HL-60/S4 (cell line): ENCODE measurements at regions not wholly inside any gene's neighbourhood (a gene's known extent, or its start where the extent isn't known, plus 50 kb on each side); places are given as distances from the start of the nearest gene placed in this dataset.

Source experiments
- in situ Hi-C: fragments of 300-500 bp; cut with MboI; formaldehyde crosslinking; loops from 2 replicates; pipeline ENCODE4 v1.14.3; 2022; ENCODE audit warnings: low sequenced_read_pairs

- in situ Hi-C loops: no loop called here
These were observed 63.3 kb upstream of the ZC3H11B start for GRCh38 chr1:219676012-219676765.

DNA sequence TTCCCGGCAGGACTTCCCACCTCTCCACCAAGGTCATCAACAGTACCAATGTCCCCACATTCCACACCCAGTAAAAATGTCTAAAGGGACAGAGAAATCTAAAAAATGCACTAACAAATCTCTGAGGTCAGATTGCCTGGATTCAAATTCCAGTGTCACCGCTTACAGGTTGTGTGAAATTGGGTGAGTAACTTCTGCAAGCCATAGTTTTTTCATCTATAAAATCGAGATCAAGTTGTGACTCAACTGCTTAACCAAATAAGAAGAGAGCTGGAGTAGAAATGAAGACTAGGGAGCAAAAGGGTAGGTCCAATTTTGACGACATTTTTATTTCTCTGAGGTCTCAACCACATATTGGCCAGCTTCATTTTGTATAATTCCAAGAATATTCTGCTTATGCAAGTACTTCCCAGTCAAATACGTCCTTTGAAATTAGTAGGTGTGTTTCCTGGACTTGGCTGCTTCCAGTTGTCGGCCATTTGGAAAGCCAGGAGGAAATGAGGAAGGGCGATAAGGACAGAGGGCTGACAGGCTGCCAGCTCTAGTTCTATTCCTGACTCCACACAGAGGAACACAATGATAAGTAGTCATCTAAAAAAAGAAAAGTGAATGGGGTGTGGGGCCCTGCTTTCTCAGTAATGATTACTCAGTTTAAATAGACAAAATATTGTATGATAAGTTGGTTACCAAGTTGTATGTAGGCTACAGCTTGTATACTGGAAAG, 57.7 kb upstream of the ZC3H11B start:
- in situ Hi-C loops: loop anchor here (25.0 kb wide), 1 partner anchor 1333 kb away; the partner anchor contains the start of gene TGFB2

DNA sequence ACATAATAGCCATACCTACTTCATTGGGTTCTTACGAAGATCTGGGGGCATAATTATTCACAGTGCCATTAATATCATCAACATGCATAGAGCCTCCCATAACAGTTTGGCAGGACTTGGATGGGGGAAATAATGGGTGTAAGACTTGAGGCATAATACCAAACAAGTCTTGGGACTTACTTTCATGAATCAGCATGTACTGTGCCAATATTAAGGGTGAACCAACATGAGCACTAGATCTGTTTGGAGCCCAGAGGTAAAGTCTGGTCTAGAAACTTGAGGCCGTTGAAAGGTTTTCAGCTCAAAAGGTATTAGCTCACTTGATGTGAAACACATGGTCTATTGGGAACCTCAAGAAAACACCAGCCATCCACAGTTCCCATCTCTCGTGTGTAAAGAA, 56.7 kb upstream of the ZC3H11B start:
- in situ Hi-C loops: loop anchor here (25.0 kb wide), 1 partner anchor 1332 kb away; the partner anchor contains the start of gene TGFB2

DNA sequence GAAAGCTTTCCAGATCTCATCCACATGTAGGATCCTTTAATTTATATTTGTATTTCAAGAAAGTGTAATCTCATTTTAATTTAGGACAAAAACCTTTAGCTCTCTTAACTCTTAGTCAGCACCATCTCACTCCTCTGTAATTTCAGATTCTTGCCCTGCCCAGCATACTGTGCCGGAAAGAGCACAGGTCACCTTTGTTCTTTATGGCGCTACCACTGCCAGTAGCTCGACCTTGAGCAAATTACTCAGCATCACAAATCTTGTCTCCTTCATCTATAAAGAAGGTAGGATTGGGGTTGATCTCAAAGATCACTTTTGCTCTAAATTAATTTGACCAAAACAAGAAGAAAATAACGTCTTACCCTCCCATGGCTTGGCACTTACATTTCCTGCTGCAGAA, 56.1 kb upstream of the ZC3H11B start:
- in situ Hi-C loops: loop anchor here (25.0 kb wide), 1 partner anchor 1332 kb away; the partner anchor contains the start of gene TGFB2

DNA sequence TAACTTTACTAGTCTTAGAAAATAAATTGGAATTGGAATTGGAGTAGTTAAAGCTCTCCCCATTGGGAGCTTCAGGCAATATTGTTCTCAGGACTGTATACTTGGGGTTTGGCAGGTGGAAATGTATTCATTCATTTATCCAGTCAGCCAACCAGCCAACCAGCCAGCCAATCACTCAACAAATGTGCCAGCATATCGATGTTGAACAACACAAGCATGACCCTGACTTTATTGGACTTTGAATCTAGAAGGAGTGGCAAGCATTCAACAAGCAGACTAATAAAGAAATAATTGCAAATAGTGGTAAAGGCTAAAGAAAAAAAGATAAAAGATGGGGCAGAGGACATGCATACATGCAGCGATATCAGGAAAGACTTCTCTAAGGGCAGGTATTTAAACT, 55.5 kb upstream of the ZC3H11B start:
- in situ Hi-C loops: loop anchor here (25.0 kb wide), 1 partner anchor 1331 kb away; the partner anchor contains the start of gene TGFB2

DNA sequence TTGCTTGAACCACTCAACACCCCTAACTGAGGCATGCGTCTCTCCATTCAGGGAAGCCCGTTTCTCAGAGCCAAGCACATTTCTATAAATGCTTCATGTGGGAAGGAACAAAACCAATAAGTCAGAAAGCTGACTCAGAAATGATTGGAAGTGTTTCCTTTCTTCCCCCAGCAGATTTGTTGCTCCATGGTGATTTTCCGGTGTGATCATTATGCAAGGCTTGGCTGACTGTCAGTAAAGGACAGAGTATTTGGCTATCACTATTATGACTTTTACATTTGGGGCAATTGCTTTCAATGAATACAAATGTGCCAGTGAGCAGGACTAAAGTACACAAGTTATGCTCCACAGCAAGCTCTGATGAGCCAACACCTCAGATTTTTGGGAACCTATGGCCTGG, 53.3 kb upstream of the ZC3H11B start:
- in situ Hi-C loops: loop anchor here (25.0 kb wide), 1 partner anchor 1329 kb away; the partner anchor contains the start of gene TGFB2

GRCh38 chr1:219665089-219665488, 52.2 kb upstream of the ZC3H11B start:
- in situ Hi-C loops: loop anchor here (25.0 kb wide), 1 partner anchor 1328 kb away; the partner anchor contains the start of gene TGFB2

GRCh38 chr1:219664310-219665029, 51.6 kb upstream of the ZC3H11B start:
- in situ Hi-C loops: loop anchor here (25.0 kb wide), 1 partner anchor 1327 kb away; the partner anchor contains the start of gene TGFB2
